Right lobe of liver (tissue), 6 donors: ENCODE measurements at regions not wholly inside any gene's neighbourhood (a gene's known extent, or its start where the extent isn't known, plus 50 kb on each side); places are given as distances from the start of the nearest gene placed in this dataset.

Experiments
- ATAC-seq, 4 donors: fragments of 200-7000 bp; cut with Tn5 transposase; one replicate each; pipeline ENCODE4 v1.9.1; 2020; ENCODE audit warnings: mild to moderate bottlenecking in 4 of 4, moderate library complexity in 4 of 4
- DNase-seq, 3 donors: peaks; one replicate each; pipeline ENCODE4 v3.0.0-alpha.2; 2020
- H3K27ac ChIP-seq, 3 donors: fragments of 200-600 bp; one replicate each; pipeline ENCODE4 v1.8.0; 2022
- H3K27me3 ChIP-seq, 2 donors: fragments of 200-600 bp; one replicate each; pipeline ENCODE4 v1.8.0; 2022
- H3K36me3 ChIP-seq, 4 donors: fragments of 200-600 bp; sonication (generic) in 1 of 4; one replicate each; pipeline versions ENCODE4 v1.5.1 to v1.8.0; 2017 to 2022; ENCODE audit warnings: control low read depth in 1 of 4
- H3K4me1 ChIP-seq, 4 donors: fragments of 200-600 bp; sonication (generic) in 1 of 4; one replicate each; pipeline versions ENCODE4 v1.5.1 to v1.8.0; 2017 to 2022; ENCODE audit warnings: control low read depth in 1 of 4
- H3K4me3 ChIP-seq, 3 donors: fragments of 200-600 bp; one replicate each; pipeline ENCODE4 v1.8.0; 2022
- H3K9me3 ChIP-seq, 4 donors: fragments of 200-600 bp; sonication (generic) in 1 of 4; one replicate each; pipeline versions ENCODE4 v1.5.1 to v1.8.0; 2017 to 2022; ENCODE audit warnings: control low read depth in 1 of 4
- CTCF ChIP-seq, 4 donors: fragments of 200-600 bp in 3 of 4; fragments of 450-650 bp in 1 of 4; IDR thresholded peaks; one replicate each; pipeline versions ENCODE4 v1.5.1 to v1.8.0; 2016 to 2022; ENCODE audit warnings: antibody characterized with exemption in 4 of 4, mild to moderate bottlenecking in 2 of 4
- POLR2A ChIP-seq: fragments of 450-650 bp; IDR thresholded peaks from one replicate; pipeline ENCODE4 v1.6.1; 2017; ENCODE audit warnings: antibody characterized with exemption, mild to moderate bottlenecking
- WGBS: methylation state at CpG from one replicate; pipeline ENCODE4 v1.1.6; 2018; ENCODE audit warnings: low coverage, low lambda C conversion rate; ENCODE audit not compliant: insufficient coverage; ENCODE audit errors: missing lambda C conversion rate; 5-methylcytosine and 5-hydroxymethylcytosine counted together
- intact Hi-C, 2 donors: fragments of 100-400 bp; cut with DNase I; formaldehyde crosslinking; loops; one replicate each; pipeline versions ENCODE4 v1.11.2 to v1.14.1; 2022
- donor health status: DM: no; HTN: yes; CAD: no.
- donor health status: DM: no; HTN: no; CAD: no.
- donor health status: DM: no; HTN: no; CAD: no.
- donor health status: DM: no; HTN: yes; CAD: no.
- donor health status: DM: no; HTN: yes; CAD: no.

- H3K4me1 ChIP-seq = peaks cover 0 to 5% (median 0%) of the 10 kb centered on the region in 4 donors
- intact Hi-C loops = no loop called here
- H3K27ac ChIP-seq = peak overlapping the region in 1 of 3 donors; percentile 34
- TF ChIP-seq CTCF (IDR thresholded peaks at IDR 0.05) = no peak
- no peak for TF ChIP-seq POLR2A
- H3K27me3 ChIP-seq = no peaks in the 10 kb centered on the region
- H3K4me3 ChIP-seq = peak overlapping the region in 1 of 3 donors; percentile 8
- H3K36me3 ChIP-seq = no peaks in the 10 kb centered on the region
- 18% methylated on average over 4 of the region's 5 CpGs for WGBS
- DNase-seq (peak; percentile 57 to 77 (median 64)), ATAC-seq (peak; percentile 67 to 92 (median 90))
- no peaks in the 10 kb centered on the region for H3K9me3 ChIP-seq
Observed at GRCh38 chr6:21738180-21739094, 144.9 kb downstream of the SOX4 start.

- H3K9me3 ChIP-seq = no peaks in the 10 kb centered on the region
- H3K27ac ChIP-seq = peak overlapping the region in 1 of 3 donors; percentile 34
- H3K4me3 ChIP-seq = no peak overlapping the region
- WGBS = 60% methylated on average over 2 of the region's 2 CpGs
- TF ChIP-seq CTCF (IDR thresholded peaks at IDR 0.05) (no peak), POLR2A (no peak)
- H3K36me3 ChIP-seq = no peaks in the 10 kb centered on the region
- DNase-seq = no peak
- intact Hi-C loops = no loop called here
- no peak for ATAC-seq
- no peaks in the 10 kb centered on the region for H3K27me3 ChIP-seq
- H3K4me1 ChIP-seq = peaks cover 0 to 5% (median 0%) of the 10 kb centered on the region in 4 donors
Observed at GRCh38 chr6:21739241-21739640, 145.7 kb downstream of the SOX4 start.

- WGBS = 69% methylated on average over 5 of the region's 5 CpGs
- Histone ChIP-seq H3K4me1 (peaks cover 0 to 5% (median 0%) of the 10 kb centered on the region in 4 donors), H3K36me3 (no peaks in the 10 kb centered on the region), H3K27ac (no peak overlapping the region), H3K27me3 (no peaks in the 10 kb centered on the region), H3K9me3 (no peaks in the 10 kb centered on the region), H3K4me3 (no peak overlapping the region)
- no peak for ATAC-seq
- intact Hi-C loops = no loop called here
- no peak for TF ChIP-seq CTCF (IDR thresholded peaks at IDR 0.05)
- TF ChIP-seq POLR2A = no peak
- no peak for DNase-seq
Observed at GRCh38 chr6:21739838-21740237, 146.3 kb downstream of the SOX4 start.

GRCh38 chr6:21740376-21741124, 147.0 kb downstream of the SOX4 start:
- WGBS = 57% methylated on average over 4 of the region's 4 CpGs
- Histone ChIP-seq H3K36me3 (no peaks in the 10 kb centered on the region), H3K27ac (no peak overlapping the region), H3K27me3 (no peaks in the 10 kb centered on the region), H3K9me3 (no peaks in the 10 kb centered on the region), H3K4me3 (no peak overlapping the region), H3K4me1 (peaks cover 0 to 5% (median 0%) of the 10 kb centered on the region in 4 donors)
- intact Hi-C loops = no loop called here
- no peak for TF ChIP-seq CTCF (IDR thresholded peaks at IDR 0.05)
- TF ChIP-seq POLR2A = no peak
- DNase-seq (no peak), ATAC-seq (no peak)
